ENCODE measurements at regions not wholly inside any gene's neighbourhood (a gene's known extent, or its start where the extent isn't known, plus 50 kb on each side); places are given as distances from the start of the nearest gene placed in this dataset.
"Not testable (repeated sequence)": the region's sequence is repeated elsewhere in the genome, so short reads cannot be mapped to it uniquely, and the experiment has no call there.

DNA sequence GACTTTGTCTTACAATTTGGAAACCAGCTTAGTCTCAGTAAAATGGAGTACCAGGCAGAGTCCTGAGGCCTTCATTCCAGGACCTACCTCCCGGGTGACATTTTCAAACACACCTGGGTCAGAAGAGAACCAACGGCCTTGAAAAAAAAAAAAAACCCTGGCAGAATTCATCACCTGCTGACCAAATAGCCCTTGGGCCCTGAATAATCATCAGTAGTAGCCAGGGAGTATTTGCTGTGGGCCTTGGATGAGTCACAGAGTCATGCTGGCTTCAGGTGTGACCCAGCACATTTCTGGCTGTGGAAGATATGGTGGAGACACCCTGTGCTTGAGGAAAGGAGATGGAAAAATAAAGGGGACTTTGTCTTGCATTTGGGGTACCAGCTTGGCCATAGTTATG lies 92.2 kb downstream of the LPAR4 start:
- peak; percentile 55 for DNase-seq
- no peak for ATAC-seq
- no peak overlapping the region for H3K27ac ChIP-seq (ENCODE audit: low read length)
- intact Hi-C loops (cut with micrococcal nuclease) = no loop called here
- ChIA-PET CTCF (no interaction called here), POLR2A (ENCODE audit: unreplicated experiment) (no interaction called here)
- 0 out of 2 replicates have a peak, but pooled peaks cover 5% of the 10 kb centered on the region for H3K27me3 ChIP-seq (ENCODE audit: low read length)
- no peaks in the 10 kb centered on the region for H3K79me2 ChIP-seq (ENCODE audit: low read length)
- TF ChIP-seq EZH2 (IDR thresholded peaks at IDR 0.05; ENCODE audit: low read length, unreplicated experiment) = no peak
- TF ChIP-seq CTCF (conservative IDR thresholded peaks at IDR 0.05; ENCODE audit: low read depth, low read length) = no peak
- no peak for TF ChIP-seq EZH2phosphoT487 (IDR thresholded peaks at IDR 0.05; ENCODE audit: borderline replicate concordance, low read length)
- H3K4me1 ChIP-seq (ENCODE audit: insufficient read depth, low read length) = peaks cover 4% of the 10 kb centered on the region; the same call in 1 of the 2 replicates
- no peak overlapping the region for H3K4me2 ChIP-seq (ENCODE audit: low read length)
- peak overlapping the region; percentile 43 for H2AFZ ChIP-seq (ENCODE audit: low read length)
- H3K36me3 ChIP-seq (ENCODE audit: low read depth, low read length) = no peaks in the 10 kb centered on the region
- H3F3A ChIP-seq (ENCODE audit: low read length, unreplicated experiment) = no peaks in the 10 kb centered on the region
- H3K4me3 ChIP-seq (ENCODE audit: low read length) = no peak overlapping the region
- no peak overlapping the region for H3K9ac ChIP-seq (ENCODE audit: low read length)
- H3K9me2 ChIP-seq (replicated peaks; ENCODE audit: low read length) = no peaks in the 10 kb centered on the region
- H4K20me1 ChIP-seq (ENCODE audit: low read length) = no peaks in the 10 kb centered on the region
- no peaks in the 10 kb centered on the region for H3K9me3 ChIP-seq (ENCODE audit: low read length)
- BruUV-seq (replicated peaks) = no TSS peak

DNA sequence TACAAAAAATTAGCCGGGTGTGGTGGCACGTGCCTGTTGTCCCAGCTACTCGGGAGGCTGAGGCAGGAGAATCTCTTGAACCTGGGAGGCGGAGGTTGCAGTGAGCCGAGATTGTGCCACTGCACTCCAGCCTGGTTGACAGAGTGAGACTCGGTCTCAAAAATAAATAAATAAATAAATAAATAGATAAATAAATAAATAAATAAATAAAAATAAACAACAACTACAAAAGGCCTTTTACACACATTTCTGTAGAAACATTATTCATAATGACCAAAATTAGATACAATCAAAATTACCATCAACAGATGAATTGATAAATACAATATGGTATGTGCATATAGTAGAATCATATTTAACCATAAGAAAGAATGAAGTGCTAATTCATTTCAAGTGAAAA lies 96.7 kb downstream of the LPAR4 start:
- POLR2A ChIA-PET (ENCODE audit: unreplicated experiment); intact Hi-C loops (cut with micrococcal nuclease); H3K27me3 ChIP-seq (ENCODE audit: low read length); H3K36me3 ChIP-seq (ENCODE audit: low read depth, low read length); H3K9me3 ChIP-seq (ENCODE audit: low read length); H3K4me1 ChIP-seq (ENCODE audit: insufficient read depth, low read length); CTCF ChIA-PET; H3K9me2 ChIP-seq (replicated peaks; ENCODE audit: low read length); H3K79me2 ChIP-seq (ENCODE audit: low read length); H3K9ac ChIP-seq (ENCODE audit: low read length); ATAC-seq; H4K20me1 ChIP-seq (ENCODE audit: low read length); H2AFZ ChIP-seq (ENCODE audit: low read length); DNase-seq; H3K27ac ChIP-seq (ENCODE audit: low read length); H3F3A ChIP-seq (ENCODE audit: low read length, unreplicated experiment); BruUV-seq (replicated peaks); H3K4me2 ChIP-seq (ENCODE audit: low read length); H3K4me3 ChIP-seq (ENCODE audit: low read length): not testable (repeated sequence)

- H4K20me1 ChIP-seq (ENCODE audit: low read length); H3K9me3 ChIP-seq (ENCODE audit: low read length); BruUV-seq (replicated peaks); CTCF ChIA-PET; H3K36me3 ChIP-seq (ENCODE audit: low read depth, low read length); intact Hi-C loops (cut with micrococcal nuclease); H3K4me1 ChIP-seq (ENCODE audit: insufficient read depth, low read length); POLR2A ChIA-PET (ENCODE audit: unreplicated experiment); DNase-seq; H3K27ac ChIP-seq (ENCODE audit: low read length); H3K9me2 ChIP-seq (replicated peaks; ENCODE audit: low read length); ATAC-seq; H3K27me3 ChIP-seq (ENCODE audit: low read length); H3K4me3 ChIP-seq (ENCODE audit: low read length); H3K9ac ChIP-seq (ENCODE audit: low read length); H3K4me2 ChIP-seq (ENCODE audit: low read length); H3K79me2 ChIP-seq (ENCODE audit: low read length); H3F3A ChIP-seq (ENCODE audit: low read length, unreplicated experiment); H2AFZ ChIP-seq (ENCODE audit: low read length): not testable (repeated sequence)
Observed at GRCh38 chrX:78881248-78881647, 63.9 kb upstream of the P2RY10 start.

- H3K9me3 ChIP-seq (ENCODE audit: low read length) = no peaks in the 10 kb centered on the region
- ATAC-seq (peak; percentile 40; the same call in 1 of the 2 replicates), DNase-seq (peak; percentile 48)
- TF ChIP-seq CTCF (conservative IDR thresholded peaks at IDR 0.05; ENCODE audit: low read depth, low read length) (peak; percentile 61), EZH2 (IDR thresholded peaks at IDR 0.05; ENCODE audit: low read length, unreplicated experiment) (no peak)
- ChIA-PET POLR2A (ENCODE audit: unreplicated experiment) (no interaction called here), CTCF (no interaction called here)
- no peak overlapping the region for H2AFZ ChIP-seq (ENCODE audit: low read length)
- no peak overlapping the region for H3K9ac ChIP-seq (ENCODE audit: low read length)
- H3K9me2 ChIP-seq (replicated peaks; ENCODE audit: low read length) = no peaks in the 10 kb centered on the region
- H3F3A ChIP-seq (ENCODE audit: low read length, unreplicated experiment) = no peaks in the 10 kb centered on the region
- H3K79me2 ChIP-seq (ENCODE audit: low read length) = no peaks in the 10 kb centered on the region
- no peaks in the 10 kb centered on the region for H3K36me3 ChIP-seq (ENCODE audit: low read depth, low read length)
- no peak overlapping the region for H3K4me2 ChIP-seq (ENCODE audit: low read length)
- BruUV-seq (replicated peaks) = no TSS peak
- H4K20me1 ChIP-seq (ENCODE audit: low read length) = no peaks in the 10 kb centered on the region
- H3K27ac ChIP-seq (ENCODE audit: low read length) = no peak overlapping the region
- no peaks in the 10 kb centered on the region for H3K4me1 ChIP-seq (ENCODE audit: insufficient read depth, low read length)
- H3K27me3 ChIP-seq (ENCODE audit: low read length) = no peaks in the 10 kb centered on the region
- intact Hi-C loops (cut with micrococcal nuclease) = loop anchor here (1.0 to 5.0 kb wide), 3 partner anchors 178 to 331 kb away; no protein-coding TSS in a partner anchor
- no peak overlapping the region for H3K4me3 ChIP-seq (ENCODE audit: low read length)
Observed at GRCh38 chrX:78886550-78886949, 58.6 kb upstream of the P2RY10 start.
